SHP77 treated with DMSO at 0.1 percent for 48 hours (cell line): ENCODE measurements at regions not wholly inside any gene's neighbourhood (a gene's known extent, or its start where the extent isn't known, plus 50 kb on each side); places are given as distances from the start of the nearest gene placed in this dataset.
A peak's percentile ranks its signal among the peaks of the same experiment; 100 is the strongest.
"Not testable (repeated sequence)": the region's sequence is repeated elsewhere in the genome, so short reads cannot be mapped to it uniquely, and the experiment has no call there.

ENCODE experiments used
- DNase-seq: peaks from one replicate; lab custom pipeline; 2025; lab: John Stamatoyannopoulos, UW

- DNase-seq, result no peak
Measured at GRCh38 chr5:120344181-120344580, 119.9 kb upstream of the PRR16 start.

- DNase-seq, result no peak
Measured at GRCh38 chr5:120345947-120346346, 118.2 kb upstream of the PRR16 start.

- not testable (repeated sequence) for DNase-seq
Measured at GRCh38 chr5:120351071-120351470, 113.0 kb upstream of the PRR16 start.

- DNase-seq, result no peak
Measured at GRCh38 chr5:120354126-120354525, 110.0 kb upstream of the PRR16 start.

GRCh38 chr5:120358949-120359348 is 105.2 kb upstream of the PRR16 start:
- DNase-seq, result no peak

- no peak for DNase-seq
Measured at GRCh38 chr5:120361941-120362340, 102.2 kb upstream of the PRR16 start.

- DNase-seq, result no peak
Measured at GRCh38 chr5:120362426-120362825, 101.7 kb upstream of the PRR16 start.

- DNase-seq, result no peak
Measured at GRCh38 chr5:120365656-120366446, 98.2 kb upstream of the PRR16 start.

- no peak for DNase-seq
Measured at GRCh38 chr5:120367896-120368634, 96.0 kb upstream of the PRR16 start.

GRCh38 chr5:120368923-120369715 is 95.0 kb upstream of the PRR16 start:
- peak; percentile 45 for DNase-seq

- no peak for DNase-seq
Measured at GRCh38 chr5:120372899-120373298, 91.2 kb upstream of the PRR16 start.

- no peak for DNase-seq
Measured at GRCh38 chr5:120375248-120375647, 88.9 kb upstream of the PRR16 start.

- no peak for DNase-seq
Measured at GRCh38 chr5:120380644-120381043, 83.5 kb upstream of the PRR16 start.

GRCh38 chr5:120382833-120383232 is 81.3 kb upstream of the PRR16 start:
- DNase-seq, result no peak

GRCh38 chr5:120386981-120387380 is 77.1 kb upstream of the PRR16 start:
- no peak for DNase-seq

GRCh38 chr5:120388016-120388781 is 75.9 kb upstream of the PRR16 start:
- no peak for DNase-seq

GRCh38 chr5:120394259-120394658 is 69.8 kb upstream of the PRR16 start:
- DNase-seq, result no peak

- DNase-seq, result no peak
Measured at GRCh38 chr5:120396186-120396585, 67.9 kb upstream of the PRR16 start.

GRCh38 chr5:120400356-120400755 is 63.7 kb upstream of the PRR16 start:
- no peak for DNase-seq

GRCh38 chr5:120402606-120403005 is 61.5 kb upstream of the PRR16 start:
- no peak for DNase-seq

- DNase-seq, result no peak
Measured at GRCh38 chr5:120405286-120405864, 58.7 kb upstream of the PRR16 start.
